IMR-90 (cell line): ENCODE measurements at regions not wholly inside any gene's neighbourhood (a gene's known extent, or its start where the extent isn't known, plus 50 kb on each side); places are given as distances from the start of the nearest gene placed in this dataset.
"Not testable (repeated sequence)": the region's sequence is repeated elsewhere in the genome, so short reads cannot be mapped to it uniquely, and the experiment has no call there.

Source experiments
- ATAC-seq: fragments of 200-7000 bp; cut with Tn5 transposase; 2 replicates; pipeline ENCODE4 v1.9.1; 2020; ENCODE audit warnings: low read depth, mild to moderate bottlenecking, moderate library complexity
- BruUV-seq: library from RNA; stranded (reverse); fragments of 400-500 nt; replicated peaks from 2 replicates; lab custom pipeline; 2021; lab: Mats Ljungman, UMichigan
- CTCF ChIA-PET: fragments of 300-600 bp; formaldehyde crosslinking; extraction: SDS; loops from one replicate; lab custom pipeline; 2021; ENCODE audit warnings: antibody characterized with exemption; lab: Yijun Ruan, JAX
- POLR2A ChIA-PET: fragments of 300-600 bp; sonication (Branson Sonifier 250); formaldehyde crosslinking; loops from one replicate; lab custom pipeline; 2022; ENCODE audit warnings: antibody characterized with exemption; ENCODE audit not compliant: unreplicated experiment; lab: Charles Lee
- DNase-seq: peaks from one replicate; pipeline ENCODE4 v3.0.0; 2013
- H2AFZ ChIP-seq: replicated peaks from 2 replicates; pipeline ENCODE3; 2013; ENCODE audit warnings: low read length, mild to moderate bottlenecking; ENCODE audit not compliant: poor library complexity
- H2AK5ac ChIP-seq: 2 replicates; pipeline ENCODE4 v1.6.1; 2013; ENCODE audit warnings: low read depth, low read length, inconsistent platforms
- H2AK9ac ChIP-seq: replicated peaks from 2 replicates; pipeline ENCODE3; 2013; ENCODE audit warnings: mild to moderate bottlenecking, low read depth, low read length, moderate library complexity; ENCODE audit not compliant: poor library complexity
- H2BK120ac ChIP-seq: 2 replicates; pipeline ENCODE4 v1.6.1; 2013; ENCODE audit warnings: low read depth, low read length, inconsistent platforms
- H2BK15ac ChIP-seq: 3 replicates; pipeline ENCODE4 v1.6.1; 2013; ENCODE audit warnings: low read depth, low read length, inconsistent platforms
- H2BK20ac ChIP-seq: 2 replicates; pipeline ENCODE4 v1.6.1; 2013; ENCODE audit warnings: low read depth, mild to moderate bottlenecking, inconsistent platforms, low read length, moderate library complexity
- H2BK5ac ChIP-seq: 2 replicates; pipeline ENCODE4 v1.6.1; 2013; ENCODE audit warnings: mild to moderate bottlenecking, low read depth, low read length, inconsistent platforms; ENCODE audit not compliant: poor library complexity, severe bottlenecking
- H3K14ac ChIP-seq: replicated peaks from 2 replicates; pipeline ENCODE4 v1.6.1; 2013; ENCODE audit warnings: low read depth, low read length, inconsistent platforms
- H3K18ac ChIP-seq: 2 replicates; pipeline ENCODE4 v1.6.1; 2013; ENCODE audit warnings: low read depth, low read length, control low read depth
- H3K23ac ChIP-seq: 2 replicates; pipeline ENCODE4 v1.6.1; 2013; ENCODE audit warnings: low read depth, low read length, inconsistent platforms
- H3K27ac ChIP-seq: 2 replicates; pipeline ENCODE4 v1.5.1; 2013; ENCODE audit warnings: mild to moderate bottlenecking, control low read depth, low read length; ENCODE audit not compliant: insufficient read depth
- H3K27me3 ChIP-seq: 2 replicates; pipeline ENCODE4 v1.6.1; 2013; ENCODE audit warnings: low read length; ENCODE audit not compliant: control insufficient read depth, insufficient read depth
- H3K36me3 ChIP-seq: 2 replicates; pipeline ENCODE4 v1.6.1; 2013; ENCODE audit warnings: low read length, mixed read lengths; ENCODE audit not compliant: control insufficient read depth, insufficient read depth
- H3K4ac ChIP-seq: 2 replicates; pipeline ENCODE4 v1.6.1; 2013; ENCODE audit warnings: low read depth, low read length, inconsistent platforms
- H3K4me1 ChIP-seq: 2 replicates; pipeline ENCODE4 v1.6.1; 2013; ENCODE audit warnings: low read length, mixed read lengths; ENCODE audit not compliant: control insufficient read depth, insufficient read depth
- H3K4me2 ChIP-seq: 2 replicates; pipeline ENCODE4 v1.6.1; 2013; ENCODE audit warnings: low read depth, mild to moderate bottlenecking, control low read depth, low read length, moderate library complexity
- H3K4me3 ChIP-seq: 2 replicates; pipeline ENCODE4 v1.5.1; 2013; ENCODE audit warnings: low read depth, mild to moderate bottlenecking, control low read depth, low read length, moderate library complexity; ENCODE audit not compliant: insufficient read depth
- H3K56ac ChIP-seq: 2 replicates; pipeline ENCODE4 v1.6.1; 2013; ENCODE audit warnings: low read length, inconsistent platforms; ENCODE audit not compliant: insufficient read depth; ENCODE audit errors: extremely low read depth
- H3K79me1 ChIP-seq, 2 experiments: 2 replicates each; pipeline ENCODE4 v1.6.1; 2013; ENCODE audit warnings: low read length in 2 of 2, inconsistent platforms in 1 of 2, low read depth in 1 of 2
- H3K9ac ChIP-seq: 2 replicates; pipeline ENCODE4 v1.6.1; 2013; ENCODE audit warnings: low read depth, low read length, control low read depth
- H3K9me1 ChIP-seq: 2 replicates; pipeline ENCODE4 v1.6.1; 2013; ENCODE audit warnings: low read length, inconsistent platforms; ENCODE audit not compliant: insufficient read depth
- H3K9me3 ChIP-seq: 2 replicates; pipeline ENCODE4 v1.6.1; 2013; ENCODE audit warnings: low read length; ENCODE audit not compliant: control insufficient read depth, insufficient read depth
- H4K20me1 ChIP-seq: 2 replicates; pipeline ENCODE4 v1.6.1; 2013; ENCODE audit warnings: low read length, inconsistent platforms; ENCODE audit not compliant: insufficient read depth
- H4K5ac ChIP-seq: 2 replicates; pipeline ENCODE4 v1.6.1; 2013; ENCODE audit warnings: mild to moderate bottlenecking, low read depth, low read length, control low read depth
- H4K8ac ChIP-seq, 2 experiments: 2 replicates each; pipeline ENCODE4 v1.6.1; 2013; ENCODE audit warnings: low read depth in 2 of 2, low read length in 2 of 2, control low read depth in 1 of 2, inconsistent platforms in 1 of 2
- H4K91ac ChIP-seq: 2 replicates; pipeline ENCODE4 v1.6.1; 2013; ENCODE audit warnings: low read depth, low read length, inconsistent platforms; ENCODE audit not compliant: insufficient read depth
- WGBS, 2 experiments: methylation state at CpG; one replicate each; pipeline versions ENCODE4 v1.1.5 to v1.1.7; 2013; ENCODE audit warnings: missing lambda C conversion rate in 2 of 2; ENCODE audit not compliant: insufficient read length in 1 of 2; ENCODE audit errors: extremely low coverage in 2 of 2; 5-methylcytosine and 5-hydroxymethylcytosine counted together
- dilution Hi-C: fragments of 300-500 bp; cut with HindIII; formaldehyde crosslinking; loops from one replicate; pipeline ENCODE4 v1.14.3; 2018; ENCODE audit warnings: low sequenced_read_pairs; ENCODE audit not compliant: unreplicated experiment
- in situ Hi-C: fragments of 300-500 bp; cut with MboI; formaldehyde crosslinking; loops from 3 replicates; pipeline ENCODE4 v1.14.3; 2019; ENCODE audit warnings: low sequenced_read_pairs, inconsistent platforms, mixed read lengths
- intact Hi-C: fragments of 100-400 bp; cut with micrococcal nuclease; formaldehyde crosslinking; loops from 2 replicates; pipeline ENCODE4 v1.10.0; 2022

DNA sequence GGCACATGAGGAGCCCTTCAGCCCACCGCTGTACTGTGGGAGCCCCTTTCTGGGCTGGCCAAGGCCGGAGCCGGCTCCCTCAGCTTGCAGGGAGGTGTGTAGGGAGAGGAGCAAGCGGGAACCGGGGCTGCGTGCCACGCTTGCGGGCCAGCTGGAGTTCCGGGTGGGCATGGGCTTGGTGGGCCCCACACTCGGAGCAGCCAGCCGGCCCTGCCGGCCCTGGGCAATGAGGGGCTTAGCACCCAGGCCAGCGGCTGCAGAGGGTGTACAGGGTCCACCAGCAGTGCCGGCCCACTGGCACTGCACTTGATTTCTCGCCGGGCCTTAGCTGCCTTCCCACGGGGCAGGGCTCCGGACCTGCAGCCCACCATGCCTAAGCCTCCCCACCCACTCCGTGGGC is 150.5 kb downstream of the OR4C45 start:
- H3K9me3 ChIP-seq, dilution Hi-C loops, H3K4ac ChIP-seq, H3K36me3 ChIP-seq, H3K9me1 ChIP-seq, H3K27ac ChIP-seq, H2BK20ac ChIP-seq, H3K14ac ChIP-seq, H4K8ac ChIP-seq, H4K91ac ChIP-seq, H2AK5ac ChIP-seq, H2BK5ac ChIP-seq, H3K56ac ChIP-seq, H2BK120ac ChIP-seq, H3K4me2 ChIP-seq, H3K27me3 ChIP-seq, BruUV-seq, H3K4me1 ChIP-seq, H2AK9ac ChIP-seq, H2BK15ac ChIP-seq, H2AFZ ChIP-seq, H3K23ac ChIP-seq, H4K5ac ChIP-seq, H3K4me3 ChIP-seq, POLR2A ChIA-PET, ATAC-seq, H4K20me1 ChIP-seq, DNase-seq, H3K18ac ChIP-seq, H3K79me1 ChIP-seq, in situ Hi-C loops, intact Hi-C loops, CTCF ChIA-PET, H3K9ac ChIP-seq: not testable (repeated sequence)
- 67% methylated on average over 2 of the region's 19 CpGs; no CpG with 5 or more reads in 1 of the 2 experiments for WGBS, 2 experiments
